ENCODE measurements at regions not wholly inside any gene's neighbourhood (a gene's known extent, or its start where the extent isn't known, plus 50 kb on each side); places are given as distances from the start of the nearest gene placed in this dataset.
"Not testable (repeated sequence)": the region's sequence is repeated elsewhere in the genome, so short reads cannot be mapped to it uniquely, and the experiment has no call there.

- no peak for DNase-seq
Measured at GRCh38 chr2:224261326-224261725, 140.6 kb downstream of the FAM124B start.

- DNase-seq, result no peak
Measured at GRCh38 chr2:224260372-224261020, 141.4 kb downstream of the FAM124B start.

- DNase-seq, result no peak
Measured at GRCh38 chr2:224259831-224260230, 142.1 kb downstream of the FAM124B start.

GRCh38 chr2:224258059-224258458 lies 143.8 kb downstream of the FAM124B start:
- no peak for DNase-seq

GRCh38 chr2:224257156-224257555 lies 144.8 kb downstream of the FAM124B start:
- no peak for DNase-seq

- no peak for DNase-seq
Measured at GRCh38 chr2:224253464-224253863, 148.4 kb downstream of the FAM124B start.

GRCh38 chr2:224252631-224253030 lies 149.3 kb downstream of the FAM124B start:
- no peak for DNase-seq

GRCh38 chr2:224248944-224249371 lies 152.9 kb downstream of the FAM124B start:
- DNase-seq, result no peak

GRCh38 chr2:224242561-224242960 lies 159.3 kb downstream of the FAM124B start:
- DNase-seq, result no peak

GRCh38 chr2:224241812-224242211 lies 160.1 kb downstream of the FAM124B start:
- no peak for DNase-seq

- DNase-seq, result no peak
Measured at GRCh38 chr2:224241001-224241400, 160.9 kb downstream of the FAM124B start.

GRCh38 chr2:224223851-224224555 lies 177.9 kb downstream of the FAM124B start:
- DNase-seq, result no peak

GRCh38 chr2:224222974-224223373 lies 178.9 kb downstream of the FAM124B start:
- DNase-seq, result no peak

GRCh38 chr2:224222291-224222690 lies 179.6 kb downstream of the FAM124B start:
- DNase-seq, result no peak

GRCh38 chr2:224221455-224221913 lies 180.4 kb downstream of the FAM124B start:
- DNase-seq, result no peak

- no peak for DNase-seq
Measured at GRCh38 chr2:224220586-224221255, 181.2 kb downstream of the FAM124B start.

GRCh38 chr2:224219781-224220180 lies 180.7 kb upstream of the SERPINE2 start:
- no peak for DNase-seq

- DNase-seq, result no peak
Measured at GRCh38 chr2:224217962-224218347, 178.9 kb upstream of the SERPINE2 start.

- no peak for DNase-seq
Measured at GRCh38 chr2:224217233-224217961, 178.3 kb upstream of the SERPINE2 start.

GRCh38 chr2:224215611-224216010 lies 176.5 kb upstream of the SERPINE2 start:
- not testable (repeated sequence) for DNase-seq

GRCh38 chr2:224213396-224213795 lies 174.3 kb upstream of the SERPINE2 start:
- no peak for DNase-seq

- no peak for DNase-seq
Measured at GRCh38 chr2:224211791-224212190, 172.7 kb upstream of the SERPINE2 start.

GRCh38 chr2:224211181-224211480 lies 172.0 kb upstream of the SERPINE2 start:
- DNase-seq, result no peak
